AG10803 (cell line): ENCODE measurements at regions not wholly inside any gene's neighbourhood (a gene's known extent, or its start where the extent isn't known, plus 50 kb on each side); places are given as distances from the start of the nearest gene placed in this dataset.

Experiments used
- DNase-seq: peaks from one replicate; pipeline ENCODE4 v3.0.0; 2010; ENCODE audit warnings: low read depth
- H3K4me3 ChIP-seq: 2 replicates; pipeline ENCODE4 v1.5.1; 2011; ENCODE audit warnings: mild to moderate bottlenecking, low read length, control low read depth
- CTCF ChIP-seq: conservative IDR thresholded peaks from 2 replicates; pipeline ENCODE4 v1.5.1; 2011; ENCODE audit warnings: mild to moderate bottlenecking, low read length, control low read depth, inconsistent platforms

GRCh38 chr4:171588764-171589163, 224.4 kb upstream of the GALNTL6 start:
- TF ChIP-seq CTCF, result no peak
- no peak for DNase-seq
- no peak overlapping the region for H3K4me3 ChIP-seq

- no peak for DNase-seq
- no peak overlapping the region for H3K4me3 ChIP-seq
- no peak for TF ChIP-seq CTCF
These were observed 225.1 kb upstream of the GALNTL6 start for GRCh38 chr4:171588051-171588545.

- no peak for TF ChIP-seq CTCF
- DNase-seq, result no peak
- H3K4me3 ChIP-seq, result no peak overlapping the region
These were observed 229.4 kb upstream of the GALNTL6 start for GRCh38 chr4:171583790-171584189.

GRCh38 chr4:171582961-171583581, 230.1 kb upstream of the GALNTL6 start:
- H3K4me3 ChIP-seq, result no peak overlapping the region
- TF ChIP-seq CTCF, result no peak
- no peak for DNase-seq

GRCh38 chr4:171573181-171573580, 240.0 kb upstream of the GALNTL6 start:
- no peak for DNase-seq
- TF ChIP-seq CTCF, result no peak

GRCh38 chr4:171565130-171565788, 247.9 kb upstream of the GALNTL6 start:
- no peak for TF ChIP-seq CTCF
- DNase-seq, result no peak

More at GRCh38 chr4:171573181-171573580, 240.0 kb upstream of the GALNTL6 start:
- H3K4me3 ChIP-seq, result no peak overlapping the region

GRCh38 chr4:171561419-171561818, 251.8 kb upstream of the GALNTL6 start:
- DNase-seq, result no peak
- H3K4me3 ChIP-seq, result no peak overlapping the region
- TF ChIP-seq CTCF, result no peak

More at GRCh38 chr4:171565130-171565788, 247.9 kb upstream of the GALNTL6 start:
- H3K4me3 ChIP-seq, result no peak overlapping the region
